B cell (primary cell): ENCODE measurements at regions not wholly inside any gene's neighbourhood (a gene's known extent, or its start where the extent isn't known, plus 50 kb on each side); places are given as distances from the start of the nearest gene placed in this dataset.

Experiments used
- ATAC-seq: fragments of 200-7000 bp; cut with Tn5 transposase; one replicate; pipeline ENCODE4 v1.10.0; 2021; ENCODE audit warnings: low read depth, mild to moderate bottlenecking, moderate number of reproducible peaks, moderate library complexity
- CTCF ChIA-PET: fragments of 350-600 bp; sonication (Branson Sonifier 250); formaldehyde crosslinking; loops from one replicate; lab custom pipeline; 2021; ENCODE audit warnings: antibody characterized with exemption, inconsistent platforms; lab: Charles Lee
- POLR2A ChIA-PET: fragments of 350-600 bp; sonication (Branson Sonifier 250); formaldehyde crosslinking; loops from one replicate; lab custom pipeline; 2021; ENCODE audit warnings: antibody characterized with exemption; lab: Charles Lee
- DNase-seq: peaks from one replicate; pipeline ENCODE4 v3.0.0; 2013
- H2AFZ ChIP-seq: 2 replicates; pipeline ENCODE4 v1.6.1; 2012; ENCODE audit warnings: mild to moderate bottlenecking, low read depth, low read length; ENCODE audit not compliant: insufficient read depth, poor library complexity, severe bottlenecking
- H3K27ac ChIP-seq, 2 donors: 1 replicate in 1 of 2; 2 replicates in 1 of 2; pipeline ENCODE4 v1.5.1; 2012 to 2013; ENCODE audit warnings: low read length in 2 of 2, mild to moderate bottlenecking in 2 of 2, moderate library complexity in 1 of 2
- H3K27me3 ChIP-seq, 4 experiments: fragments of 200-600 bp in 1 of 4; sonication (generic) in 1 of 4; replicated peaks in 1 of 4; 1 replicate in 2 of 4; 2 replicates in 2 of 4; pipeline versions ENCODE4 v1.6.1 to v1.7.0; 2013 to 2016; ENCODE audit warnings: low read length in 3 of 4, mild to moderate bottlenecking in 2 of 4, mixed read lengths in 1 of 4, moderate library complexity in 1 of 4; ENCODE audit not compliant: insufficient read depth in 4 of 4, control insufficient read depth in 3 of 4; ENCODE audit errors: control extremely low read depth in 1 of 4
- H3K36me3 ChIP-seq, 2 experiments: replicated peaks in 1 of 2; 1 replicate in 1 of 2; 2 replicates in 1 of 2; pipeline versions ENCODE4 v1.6.1 to v1.7.1; 2013; ENCODE audit warnings: low read length in 1 of 2; ENCODE audit not compliant: insufficient read depth in 2 of 2, control insufficient read depth in 1 of 2; ENCODE audit errors: control extremely low read depth in 1 of 2, extremely low read depth in 1 of 2
- H3K4me1 ChIP-seq, 2 donors: fragments of 200-600 bp in 1 of 2; sonication (generic) in 1 of 2; 1 replicate in 1 of 2; 2 replicates in 1 of 2; pipeline versions ENCODE4 v1.5.1 to v1.6.1; 2013 to 2017; ENCODE audit warnings: low read length in 2 of 2; ENCODE audit not compliant: control insufficient read depth in 2 of 2, insufficient read depth in 2 of 2
- H3K4me2 ChIP-seq: replicated peaks from 2 replicates; pipeline ENCODE3; 2012; ENCODE audit warnings: mild to moderate bottlenecking, low read depth, low read length; ENCODE audit not compliant: poor library complexity, severe bottlenecking
- H3K4me3 ChIP-seq, 5 experiments: fragments of 200-600 bp in 1 of 5; sonication (generic) in 1 of 5; 1 replicate in 3 of 5; 2 replicates in 2 of 5; pipeline versions ENCODE4 v1.5.1 to v1.7.0; 2011 to 2016; ENCODE audit warnings: low read length in 4 of 5, mild to moderate bottlenecking in 4 of 5, low read depth in 2 of 5, control low read depth in 1 of 5, moderate library complexity in 1 of 5; ENCODE audit not compliant: insufficient read depth in 1 of 5; ENCODE audit errors: control extremely low read depth in 1 of 5, extremely low read depth in 1 of 5
- H3K79me2 ChIP-seq: fragments of 200-600 bp; sonication (generic); one replicate; pipeline ENCODE4 v1.6.0; 2016; ENCODE audit warnings: low read length; ENCODE audit not compliant: control insufficient read depth, insufficient read depth
- H3K9ac ChIP-seq: fragments of 200-600 bp; sonication (generic); 2 replicates; pipeline ENCODE4 v1.6.1; 2017; ENCODE audit warnings: mild to moderate bottlenecking, low read length, moderate library complexity
- H3K9me3 ChIP-seq, 3 donors: one replicate each; pipeline versions ENCODE4 v1.6.1 to v1.7.1; 2013; ENCODE audit warnings: low read length in 2 of 3; ENCODE audit not compliant: control insufficient read depth in 2 of 3, insufficient read depth in 1 of 3; ENCODE audit errors: control extremely low read depth in 1 of 3
- H4K20me1 ChIP-seq: 2 replicates; pipeline ENCODE4 v1.6.0; 2012; ENCODE audit warnings: mild to moderate bottlenecking, low read length; ENCODE audit not compliant: insufficient read depth, control insufficient read depth, poor library complexity, severe bottlenecking
- H3K27ac Mint-ChIP-seq: one replicate; pipeline ENCODE4 v1.8.0; 2021; ENCODE audit warnings: mixed read lengths
- H3K27me3 Mint-ChIP-seq: one replicate; pipeline ENCODE4 v1.8.0; 2021; ENCODE audit warnings: mixed read lengths
- H3K4me1 Mint-ChIP-seq: one replicate; pipeline ENCODE4 v1.8.0; 2021; ENCODE audit warnings: mixed read lengths
- H3K4me3 Mint-ChIP-seq: one replicate; pipeline ENCODE4 v1.8.0; 2021; ENCODE audit warnings: mixed read lengths
- H3K9me3 Mint-ChIP-seq: one replicate; pipeline ENCODE4 v1.8.0; 2022; ENCODE audit warnings: mixed read lengths; ENCODE audit not compliant: insufficient read depth
- CTCF ChIP-seq: fragments of 200-600 bp; IDR thresholded peaks from one replicate; pipeline ENCODE4 v1.8.0; 2022; ENCODE audit warnings: antibody characterized with exemption, mild to moderate bottlenecking
- EZH2 ChIP-seq: IDR thresholded peaks from 2 replicates; pipeline ENCODE4 v1.6.1; 2012; ENCODE audit warnings: borderline replicate concordance, low read depth, mild to moderate bottlenecking, moderate library complexity, low read length; ENCODE audit not compliant: insufficient read depth, poor library complexity, severe bottlenecking
- WGBS: methylation state at CpG from one replicate; pipeline ENCODE4 v1.1.5; 2013; ENCODE audit warnings: missing lambda C conversion rate; ENCODE audit not compliant: insufficient coverage; 5-methylcytosine and 5-hydroxymethylcytosine counted together
- intact Hi-C: fragments of 100-400 bp; cut with micrococcal nuclease; formaldehyde crosslinking; loops from one replicate; pipeline ENCODE4 v1.10.0; 2022

GRCh38 chr3:144079634-144080033 lies 108.0 kb downstream of the DIPK2A start:
- ATAC-seq (no peak), DNase-seq (no peak)
- no peak overlapping the region for H3K27ac ChIP-seq
- Mint-ChIP-seq H3K9me3 (no peaks in the 10 kb centered on the region), H3K4me1 (no peaks in the 10 kb centered on the region), H3K4me3 (no peak overlapping the region), H3K27ac (no peak overlapping the region), H3K27me3 (peaks cover 11% of the 10 kb centered on the region)
- H2AFZ ChIP-seq = no peak overlapping the region
- ChIA-PET POLR2A (no interaction called here), CTCF (no interaction called here)
- no peak overlapping the region for H3K4me3 ChIP-seq
- no peaks in the 10 kb centered on the region for H3K79me2 ChIP-seq
- TF ChIP-seq CTCF (no peak), EZH2 (no peak)
- intact Hi-C loops = no loop called here
- no peak overlapping the region for H3K4me2 ChIP-seq
- H3K9ac ChIP-seq = no peak overlapping the region
- H3K36me3 ChIP-seq = no peaks in the 10 kb centered on the region
- H3K27me3 ChIP-seq = peaks cover 0 to 2% (median 0%) of the 10 kb centered on the region in 4 experiments
- H4K20me1 ChIP-seq = no peaks in the 10 kb centered on the region
- WGBS = 100% methylated on average over 2 of the region's 2 CpGs
- H3K4me1 ChIP-seq = no peaks in the 10 kb centered on the region
- no peaks in the 10 kb centered on the region for H3K9me3 ChIP-seq

- H3K9ac ChIP-seq = no peak overlapping the region
- H3K4me1 Mint-ChIP-seq = no peaks in the 10 kb centered on the region
- DNase-seq (no peak), ATAC-seq (no peak)
- no peaks in the 10 kb centered on the region for H3K79me2 ChIP-seq
- H3K27me3 ChIP-seq = no peaks in the 10 kb centered on the region
- H3K4me2 ChIP-seq = no peak overlapping the region
- H4K20me1 ChIP-seq = no peaks in the 10 kb centered on the region
- H3K9me3 Mint-ChIP-seq = no peaks in the 10 kb centered on the region
- no peak overlapping the region for H3K27ac Mint-ChIP-seq
- TF ChIP-seq CTCF (no peak), EZH2 (no peak)
- no CpG with 5 or more reads among the region's 2 CpGs for WGBS
- CTCF ChIA-PET = no interaction called here
- no peaks in the 10 kb centered on the region for H3K9me3 ChIP-seq
- no peak overlapping the region for H2AFZ ChIP-seq
- no peaks in the 10 kb centered on the region for H3K4me1 ChIP-seq
- no peaks in the 10 kb centered on the region for H3K36me3 ChIP-seq
- POLR2A ChIA-PET = no interaction called here
- intact Hi-C loops = no loop called here
- no peak overlapping the region for H3K4me3 ChIP-seq
- peaks cover 17% of the 10 kb centered on the region for H3K27me3 Mint-ChIP-seq
- H3K4me3 Mint-ChIP-seq = no peak overlapping the region
- H3K27ac ChIP-seq = no peak overlapping the region
Measured at GRCh38 chr3:144084929-144085328, 113.3 kb downstream of the DIPK2A start.
